ENCODE measurements at regions not wholly inside any gene's neighbourhood (a gene's known extent, or its start where the extent isn't known, plus 50 kb on each side); places are given as distances from the start of the nearest gene placed in this dataset.
"Not testable (repeated sequence)": the region's sequence is repeated elsewhere in the genome, so short reads cannot be mapped to it uniquely, and the experiment has no call there.

GRCh38 chr3:177862962-177863491 lies 665.7 kb upstream of the TBL1XR1 start:
- Histone ChIP-seq H4K20me1 (replicated peaks; ENCODE audit: control insufficient read depth, extremely low read depth, insufficient read depth, low read length) (no peaks in the 10 kb centered on the region), H3K9me3 (replicated peaks; ENCODE audit: control insufficient read depth, insufficient read depth, low read length) (no peaks in the 10 kb centered on the region), H3K9ac (replicated peaks; ENCODE audit: extremely low read depth, insufficient read depth, low read length) (no peak overlapping the region), H3K27ac (ENCODE audit: insufficient read depth, low read depth, low read length) (no peak overlapping the region), H3K4me3 (replicated peaks in 1 of 3; ENCODE audit: insufficient read depth in 1 of 3, low read depth in 1 of 3, low read length in 3 of 3) (no peak overlapping the region), H3K9me1 (replicated peaks; ENCODE audit: control insufficient read depth, extremely low read depth, insufficient read depth, low read length) (no peaks in the 10 kb centered on the region), H3K4me2 (ENCODE audit: insufficient read depth, low read length) (no peak overlapping the region), H2AFZ (ENCODE audit: low read depth, low read length) (no peak overlapping the region), H3K79me2 (ENCODE audit: control insufficient read depth, insufficient read depth, low read length) (no peaks in the 10 kb centered on the region), H3K36me3 (ENCODE audit: control insufficient read depth in 2 of 2, extremely low read depth in 1 of 2, insufficient read depth in 2 of 2, low read length in 2 of 2) (no peaks in the 10 kb centered on the region), H3K4me1 (ENCODE audit: control insufficient read depth, extremely low read depth, insufficient read depth, low read length) (no peaks in the 10 kb centered on the region), H3K27me3 (ENCODE audit: control insufficient read depth in 2 of 2, insufficient read depth in 2 of 2, low read length in 2 of 2) (no peaks in the 10 kb centered on the region)
- BruUV-seq (replicated peaks) = no TSS peak
- TF ChIP-seq FOS (IDR thresholded peaks at IDR 0.05; ENCODE audit: borderline replicate concordance, insufficient read depth, low read length) = no peak
- TF ChIP-seq EZH2 (IDR thresholded peaks at IDR 0.05; ENCODE audit: borderline replicate concordance, low read depth, low read length, severe bottlenecking) = no peak
- TF ChIP-seq JUN (IDR thresholded peaks at IDR 0.05; ENCODE audit: borderline replicate concordance, insufficient read depth, insufficient read length, low read depth) = no peak
- TF ChIP-seq POLR2AphosphoS5 (IDR thresholded peaks at IDR 0.05; ENCODE audit: insufficient read depth, low read depth, low read length) = no peak
- TF ChIP-seq POLR2A (IDR thresholded peaks at IDR 0.05; ENCODE audit: low read depth, low read length) = no peak
- TF ChIP-seq GATA2 (IDR thresholded peaks at IDR 0.05; ENCODE audit: insufficient read depth, insufficient read length, low read depth, low read length) = no peak
- no peak for TF ChIP-seq CTCF (IDR thresholded peaks at IDR 0.05; ENCODE audit: extremely low read depth in 1 of 2, insufficient read depth in 1 of 2, low read depth in 1 of 2, low read length in 2 of 2)
- TF ChIP-seq MAX (IDR thresholded peaks at IDR 0.05; ENCODE audit: insufficient read depth, insufficient read length) = no peak
- TF ChIP-seq MYC (IDR thresholded peaks at IDR 0.05; ENCODE audit: low read depth, low read length) = no peak
- dilution Hi-C loops (cut with MboI; ENCODE audit: extremely low pct_ligation_motif_present, low sequenced_read_pairs) (no loop called here), intact Hi-C loops (cut with micrococcal nuclease) (no loop called here)
- FAIRE-seq = no peak
- POLR2A ChIA-PET = no interaction called here
- no peak for DNase-seq (ENCODE audit: low read depth, low spot score)
- CTCF ChIA-PET = no interaction called here

GRCh38 chr3:177871267-177871666 lies 665.0 kb upstream of the KCNMB2 start:
- H3K36me3 ChIP-seq (ENCODE audit: control insufficient read depth in 2 of 2, extremely low read depth in 1 of 2, insufficient read depth in 2 of 2, low read length in 2 of 2); H3K4me3 ChIP-seq (replicated peaks in 1 of 3; ENCODE audit: insufficient read depth in 1 of 3, low read depth in 1 of 3, low read length in 3 of 3); CTCF ChIA-PET; H4K20me1 ChIP-seq (replicated peaks; ENCODE audit: control insufficient read depth, extremely low read depth, insufficient read depth, low read length); H3K9ac ChIP-seq (replicated peaks; ENCODE audit: extremely low read depth, insufficient read depth, low read length); intact Hi-C loops (cut with micrococcal nuclease); H3K79me2 ChIP-seq (ENCODE audit: control insufficient read depth, insufficient read depth, low read length); H3K9me1 ChIP-seq (replicated peaks; ENCODE audit: control insufficient read depth, extremely low read depth, insufficient read depth, low read length); H3K4me2 ChIP-seq (ENCODE audit: insufficient read depth, low read length); H2AFZ ChIP-seq (ENCODE audit: low read depth, low read length); H3K27me3 ChIP-seq (ENCODE audit: control insufficient read depth in 2 of 2, insufficient read depth in 2 of 2, low read length in 2 of 2); H3K4me1 ChIP-seq (ENCODE audit: control insufficient read depth, extremely low read depth, insufficient read depth, low read length); DNase-seq (ENCODE audit: low read depth, low spot score); dilution Hi-C loops (cut with MboI; ENCODE audit: extremely low pct_ligation_motif_present, low sequenced_read_pairs); H3K9me3 ChIP-seq (replicated peaks; ENCODE audit: control insufficient read depth, insufficient read depth, low read length); BruUV-seq (replicated peaks); FAIRE-seq; POLR2A ChIA-PET; H3K27ac ChIP-seq (ENCODE audit: insufficient read depth, low read depth, low read length): not testable (repeated sequence)
